Stimulated activated CD4-positive, alpha-beta T cell treated with anti-CD3 and anti-CD28 coated beads, Interleukin-15, amount 100 ng/mL, for 48 hours (primary cell): ENCODE measurements at regions not wholly inside any gene's neighbourhood (a gene's known extent, or its start where the extent isn't known, plus 50 kb on each side); places are given as distances from the start of the nearest gene placed in this dataset.

ENCODE experiments used
- DNase-seq, 2 donors: peaks; one replicate each; pipeline ENCODE4 v3.0.0-alpha.2; 2020; ENCODE audit warnings: low read depth in 2 of 2

DNA sequence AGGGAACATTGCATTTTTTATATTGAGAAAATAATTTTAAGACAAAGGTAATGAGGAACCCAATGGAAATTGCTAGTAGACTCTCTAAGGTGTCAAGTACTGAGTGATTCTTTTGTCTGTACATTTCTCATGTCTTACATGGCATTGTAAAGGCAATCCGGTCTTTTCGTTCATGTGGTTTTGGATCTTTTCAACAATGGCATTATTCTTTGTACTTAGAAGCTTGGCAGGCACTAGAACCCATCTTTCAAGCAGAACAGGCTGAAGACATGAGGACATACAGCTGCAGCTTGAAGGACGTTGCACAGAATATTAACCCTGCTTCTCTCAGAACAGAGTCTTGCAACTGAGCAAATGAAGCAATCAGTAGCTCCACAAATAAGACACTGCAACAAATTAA lies 231.5 kb upstream of the ZFHX3 start:
- no peak for DNase-seq

DNA sequence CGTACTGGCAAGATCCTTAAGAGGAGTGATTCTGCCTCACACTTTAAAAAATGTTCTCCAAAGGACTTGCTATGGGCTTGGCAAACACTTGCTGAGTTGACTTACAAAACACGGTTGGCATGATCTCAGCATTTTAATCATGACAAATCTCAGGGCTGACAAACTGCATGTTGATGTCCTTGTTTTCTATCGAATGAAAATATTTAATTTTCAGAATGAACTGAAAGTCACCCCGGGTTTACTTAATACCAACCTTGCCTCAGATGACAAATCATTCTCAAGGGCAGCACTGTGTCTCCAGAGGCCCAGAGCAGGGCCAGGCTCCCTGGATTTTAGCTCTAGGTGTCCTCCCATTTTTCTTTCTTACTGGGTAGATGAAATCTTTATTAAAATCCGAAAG lies 229.1 kb upstream of the ZFHX3 start:
- DNase-seq = no peak

DNA sequence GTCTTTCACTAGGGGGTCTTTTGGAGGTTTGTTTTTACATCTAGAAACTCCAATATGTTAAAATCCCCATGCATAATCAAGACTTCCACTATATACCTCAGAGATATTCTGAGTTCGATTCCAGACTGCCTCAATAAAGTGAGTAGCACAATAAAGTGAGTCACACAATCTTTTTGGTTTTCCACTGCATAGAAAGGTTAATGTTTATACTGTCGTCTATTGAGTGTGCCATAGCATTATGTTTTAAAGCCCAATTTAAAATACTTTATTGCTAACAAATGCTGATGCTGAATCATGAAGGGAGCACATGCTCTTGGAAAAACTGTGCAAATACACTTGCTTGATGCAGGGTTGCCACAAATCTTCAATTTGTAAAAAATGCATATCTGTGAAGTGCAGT lies 227.5 kb upstream of the ZFHX3 start:
- no peak for DNase-seq

DNA sequence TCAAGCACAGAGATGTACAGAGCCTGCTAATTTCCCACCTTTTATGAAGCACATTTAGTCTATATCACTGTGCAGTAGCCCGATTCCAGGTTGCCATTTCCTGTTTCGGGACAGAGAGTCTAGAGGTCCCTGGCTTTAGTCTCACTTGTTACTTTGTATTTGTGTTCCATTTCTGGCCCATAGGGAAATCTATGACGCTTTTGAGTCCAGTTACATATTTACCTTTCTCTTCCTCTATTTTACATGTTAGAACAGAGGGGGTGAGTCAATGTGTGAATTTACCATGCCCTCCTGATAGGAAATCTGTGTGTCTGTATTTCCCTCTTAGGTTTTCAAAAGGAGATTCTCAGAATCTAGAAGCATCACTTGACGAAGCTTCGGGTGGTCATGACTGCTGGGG lies 227.1 kb upstream of the ZFHX3 start:
- DNase-seq = no peak

DNA sequence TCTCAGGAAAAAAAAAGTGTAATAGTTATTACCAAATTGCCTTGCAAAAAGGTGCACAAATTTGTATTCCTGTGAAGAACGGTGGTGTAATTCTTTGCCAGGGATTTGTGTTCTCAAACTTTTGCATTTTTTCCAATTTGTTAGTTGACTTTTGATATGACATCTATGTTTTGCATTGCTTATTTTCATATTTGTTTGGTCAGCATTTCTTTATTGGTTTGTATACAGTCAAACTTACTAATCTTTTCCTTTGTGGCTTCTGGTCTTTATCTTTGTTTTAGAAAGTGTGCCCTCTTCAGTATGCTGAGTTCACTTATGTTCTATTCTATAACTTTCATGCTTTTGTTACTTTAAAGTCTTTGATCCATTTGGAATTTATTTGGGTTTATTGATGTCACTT lies 226.2 kb upstream of the ZFHX3 start:
- no peak for DNase-seq

DNA sequence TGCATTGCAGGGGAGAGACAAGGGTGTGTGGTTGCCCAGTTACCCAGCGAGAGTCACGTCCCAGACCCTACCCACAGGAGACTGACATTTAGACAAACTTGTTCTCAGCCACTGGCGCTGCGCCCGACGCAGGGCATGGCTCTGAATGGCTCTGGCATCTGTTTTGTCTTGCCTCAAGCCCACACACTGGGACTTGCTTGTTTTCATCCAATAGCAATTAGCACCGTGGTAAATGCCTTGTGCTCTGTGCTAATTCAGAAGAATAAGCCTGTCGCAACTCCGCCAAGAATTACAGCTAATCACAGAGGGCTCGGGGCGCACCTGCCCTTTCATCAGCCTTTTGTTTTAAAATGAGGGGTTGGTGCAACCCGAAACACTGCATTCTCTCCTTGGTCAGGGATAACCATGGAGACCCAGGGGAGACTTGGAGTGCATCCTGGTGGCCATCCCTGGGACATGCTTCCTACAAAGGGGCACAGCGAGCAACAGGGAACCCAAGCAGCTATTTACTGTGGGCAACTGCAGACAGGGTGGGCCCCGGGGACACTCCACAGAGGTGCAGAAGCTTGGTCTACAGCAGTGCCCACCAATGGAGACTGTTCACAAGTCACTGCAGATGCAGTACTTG lies 220.6 kb upstream of the ZFHX3 start:
- DNase-seq = no peak

DNA sequence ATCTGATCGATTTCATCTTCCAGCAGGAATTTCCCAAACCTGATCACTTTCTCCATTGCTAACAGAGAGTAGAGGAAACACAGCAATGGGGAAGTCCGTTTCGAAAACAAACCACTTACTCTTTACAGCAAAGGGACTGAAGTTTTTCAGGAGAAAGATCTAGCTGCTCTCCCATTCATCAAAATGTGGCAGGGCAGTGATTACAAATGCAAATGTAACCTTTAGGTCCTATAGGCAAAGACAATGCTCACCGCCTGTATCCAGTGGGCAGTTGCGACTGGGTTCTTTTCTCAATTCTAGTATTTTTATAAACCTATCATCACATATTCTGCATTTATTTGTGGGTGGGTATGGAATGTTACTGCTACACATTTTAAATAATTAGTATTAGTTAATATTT lies 218.0 kb upstream of the ZFHX3 start:
- no peak for DNase-seq

DNA sequence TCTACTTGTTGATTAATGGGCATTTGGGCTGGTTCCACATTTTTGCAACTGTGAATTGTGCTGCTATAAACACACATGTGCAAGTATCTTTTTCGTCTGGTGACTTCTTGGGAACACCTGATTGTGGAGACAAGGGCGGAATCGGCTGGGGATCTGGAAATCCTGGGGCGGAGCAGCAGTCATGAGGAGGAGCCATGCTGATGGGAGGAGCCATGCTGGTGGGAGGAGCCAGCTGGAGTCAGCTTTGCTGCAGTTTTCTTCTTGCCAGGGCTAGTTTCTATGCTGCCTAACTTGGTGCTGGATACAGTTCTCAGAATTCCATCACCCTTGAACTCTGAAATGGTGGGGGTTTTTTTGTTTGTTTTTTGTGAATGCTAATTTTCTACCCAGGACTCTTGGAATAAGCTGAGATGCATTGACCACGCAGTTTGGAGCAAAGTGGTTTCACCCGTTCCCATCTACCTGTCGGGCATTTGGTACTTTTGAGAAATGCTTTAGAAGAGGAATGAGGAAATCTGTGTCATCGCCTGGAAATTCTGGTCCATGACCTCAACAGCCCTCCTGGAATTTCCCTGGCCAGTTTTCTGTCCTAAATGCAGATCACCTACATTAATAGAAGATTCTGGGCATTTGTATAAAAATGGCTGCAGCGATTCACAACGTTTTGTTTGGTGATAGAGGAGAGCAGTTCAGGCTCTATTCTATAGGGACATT lies 217.4 kb upstream of the ZFHX3 start:
- DNase-seq = no peak

DNA sequence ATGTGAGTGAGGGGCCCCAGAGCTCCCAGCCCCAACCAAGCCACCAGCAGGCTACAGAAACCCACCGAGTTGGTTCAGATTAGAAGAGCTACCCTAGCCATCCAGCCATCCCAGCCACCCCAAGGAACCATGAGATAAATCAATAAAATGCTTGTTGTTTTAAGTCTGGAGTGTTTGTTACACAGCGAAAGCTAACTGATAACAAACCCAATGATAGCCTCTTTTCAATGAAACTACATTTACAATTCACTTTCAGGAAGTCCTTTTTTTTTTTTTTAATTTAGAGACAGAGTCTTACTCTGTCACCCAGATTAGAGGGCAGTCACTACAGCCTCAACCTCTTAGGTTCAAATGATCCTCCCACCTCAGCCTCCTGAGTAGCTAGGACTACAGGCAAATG lies 215.0 kb upstream of the ZFHX3 start:
- DNase-seq = no peak

DNA sequence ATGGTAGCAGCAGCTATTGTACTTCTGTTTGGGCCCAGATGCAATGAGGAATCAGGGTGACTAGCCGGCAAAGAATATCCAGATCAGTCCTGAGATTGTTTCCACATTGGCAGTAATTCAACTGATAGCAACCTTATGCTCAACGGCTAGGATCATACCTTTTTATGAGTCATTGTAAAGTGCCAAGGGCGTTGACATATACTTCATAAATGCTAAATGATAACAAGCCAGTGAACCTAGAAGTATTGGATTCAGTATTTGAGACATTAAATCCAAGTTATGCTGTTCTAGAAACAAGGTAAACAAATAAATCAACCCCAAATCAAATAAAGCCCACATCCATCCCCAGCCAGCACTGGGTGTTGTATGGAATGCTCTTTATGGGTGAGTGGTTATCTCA lies 207.1 kb upstream of the ZFHX3 start:
- no peak for DNase-seq

DNA sequence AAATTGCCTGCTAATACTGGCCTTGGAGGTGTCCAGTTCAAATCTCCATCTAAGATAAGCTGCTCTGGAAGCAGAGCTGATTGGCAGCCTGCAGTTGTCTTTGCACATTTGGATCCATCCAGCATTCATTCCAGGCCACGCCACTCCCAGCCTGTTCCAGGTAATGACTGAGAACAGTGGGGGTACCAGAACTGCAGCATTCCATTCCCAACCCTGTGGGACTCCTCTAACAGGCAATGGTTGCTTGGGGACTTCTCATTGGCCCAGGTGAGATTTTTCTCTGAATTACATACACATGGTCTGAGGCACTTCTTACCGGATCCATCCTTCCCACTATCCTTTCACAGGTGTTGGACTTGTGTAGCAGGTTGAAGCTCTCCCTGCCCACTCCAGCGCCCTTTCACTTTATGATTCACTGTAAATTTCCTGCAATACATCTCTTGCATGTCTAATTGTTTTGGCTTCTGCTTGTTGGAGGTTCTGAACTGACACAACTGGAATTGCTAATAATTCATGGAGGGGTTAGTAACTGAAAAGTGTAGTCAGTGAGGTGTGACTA lies 206.1 kb upstream of the ZFHX3 start:
- no peak for DNase-seq

DNA sequence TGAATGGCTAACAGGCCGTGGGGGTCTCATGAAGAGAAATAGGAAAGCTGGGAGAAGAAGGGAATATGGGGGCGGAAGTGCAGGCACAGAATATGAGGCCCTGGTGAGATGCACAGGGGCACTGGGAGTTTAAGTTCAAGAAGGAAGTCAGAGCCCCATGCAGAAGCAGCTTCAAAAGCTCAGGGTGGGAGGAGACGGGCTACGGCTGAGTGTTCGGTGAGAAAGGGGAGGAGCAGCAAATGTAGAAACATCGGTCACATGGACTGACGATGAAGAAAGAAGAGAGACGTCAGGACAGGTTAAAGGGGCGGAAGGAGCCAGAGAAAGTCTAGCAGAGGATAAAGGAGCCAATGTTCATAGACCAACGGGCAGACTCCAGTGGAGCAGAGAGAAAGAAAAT lies 204.5 kb upstream of the ZFHX3 start:
- DNase-seq = no peak

DNA sequence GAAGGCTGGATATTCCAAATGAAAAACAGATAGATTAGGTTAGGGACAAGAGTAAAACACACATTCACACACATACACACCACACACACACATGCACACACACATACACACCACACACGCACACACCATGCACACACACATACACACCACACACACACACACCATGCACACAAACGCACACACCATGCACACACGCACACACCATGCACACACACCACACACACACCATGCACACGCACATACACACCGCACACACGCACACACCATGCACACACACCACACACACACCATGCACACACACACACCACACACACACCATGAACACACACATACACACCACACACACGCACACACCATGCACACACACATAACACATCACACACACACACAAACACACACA lies 203.7 kb upstream of the ZFHX3 start:
- no peak for DNase-seq

DNA sequence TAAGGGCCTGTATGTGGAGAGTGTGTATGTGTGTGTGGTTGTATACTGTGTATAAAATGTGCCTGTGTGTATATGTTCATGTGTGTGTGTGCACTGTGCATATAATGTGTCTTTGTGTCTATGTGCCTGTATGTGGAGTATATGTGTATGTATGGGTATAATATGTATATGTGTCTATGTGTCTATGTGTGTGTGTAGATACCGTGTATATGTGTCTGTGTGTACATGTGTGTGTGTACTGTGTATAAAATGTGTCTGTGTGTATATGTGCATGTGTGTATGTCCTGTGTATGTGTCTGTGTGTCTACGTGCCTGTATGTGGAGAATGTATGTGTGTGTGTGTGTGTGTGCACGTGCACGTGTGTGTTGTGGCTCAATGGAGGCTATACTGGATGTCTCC lies 200.4 kb upstream of the ZFHX3 start:
- no peak for DNase-seq

DNA sequence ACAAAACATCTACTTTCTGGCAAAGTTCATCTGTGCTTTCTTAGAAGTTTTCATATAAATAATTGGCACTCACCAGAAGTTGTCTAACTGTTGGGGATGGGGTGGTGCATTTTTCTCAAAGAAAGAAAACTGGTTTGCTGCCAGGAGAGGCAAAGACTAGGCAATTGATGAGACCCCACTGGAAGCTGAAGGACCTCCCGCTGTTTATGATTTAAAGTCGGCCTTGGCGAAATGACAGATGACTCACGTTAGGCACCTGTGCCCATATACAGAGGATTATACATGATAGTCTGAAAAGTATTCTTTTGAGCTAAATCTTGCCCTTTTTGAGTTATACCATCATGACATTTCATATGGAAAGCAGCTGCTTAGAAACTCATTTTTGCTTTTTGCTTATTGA lies 193.0 kb upstream of the ZFHX3 start:
- no peak for DNase-seq

DNA sequence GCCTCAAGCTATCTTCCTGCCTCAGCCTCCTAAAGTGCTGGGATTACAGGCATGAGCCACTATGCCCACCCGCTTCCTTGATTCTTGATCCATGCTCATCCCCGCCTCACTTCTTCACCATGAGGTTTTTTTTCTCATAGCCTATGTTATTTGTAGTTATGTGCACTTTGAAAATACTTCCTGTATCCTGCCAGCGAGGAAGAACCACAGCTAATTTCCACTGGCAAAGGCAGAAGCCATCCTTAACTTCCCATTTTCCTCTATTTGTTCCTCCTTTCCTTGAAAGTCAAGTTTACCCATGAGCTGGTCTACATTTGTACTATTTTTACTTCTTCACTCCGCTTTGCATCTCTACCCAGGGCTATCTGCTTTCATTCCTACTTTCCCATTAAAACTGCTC lies 189.7 kb upstream of the ZFHX3 start:
- DNase-seq = no peak

DNA sequence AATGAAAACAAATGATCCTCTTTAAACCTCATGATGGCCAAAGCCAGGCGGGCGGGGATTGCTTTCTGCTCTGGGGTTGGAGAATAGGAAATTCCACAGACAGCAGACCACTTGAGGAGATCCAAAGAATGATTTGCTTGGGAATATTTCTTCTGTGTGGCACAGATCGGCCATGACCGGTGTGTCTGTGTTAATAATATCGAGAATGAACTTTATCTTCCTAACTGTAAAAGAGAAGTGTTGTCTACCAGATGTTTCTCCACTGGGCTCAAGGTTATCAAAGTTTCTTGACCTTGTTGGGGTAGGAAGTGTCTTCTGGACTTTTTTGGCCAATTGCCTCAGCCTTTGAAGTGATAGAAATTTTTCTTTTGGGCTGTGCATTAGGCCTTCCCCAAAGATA lies 186.6 kb upstream of the ZFHX3 start:
- DNase-seq = no peak

DNA sequence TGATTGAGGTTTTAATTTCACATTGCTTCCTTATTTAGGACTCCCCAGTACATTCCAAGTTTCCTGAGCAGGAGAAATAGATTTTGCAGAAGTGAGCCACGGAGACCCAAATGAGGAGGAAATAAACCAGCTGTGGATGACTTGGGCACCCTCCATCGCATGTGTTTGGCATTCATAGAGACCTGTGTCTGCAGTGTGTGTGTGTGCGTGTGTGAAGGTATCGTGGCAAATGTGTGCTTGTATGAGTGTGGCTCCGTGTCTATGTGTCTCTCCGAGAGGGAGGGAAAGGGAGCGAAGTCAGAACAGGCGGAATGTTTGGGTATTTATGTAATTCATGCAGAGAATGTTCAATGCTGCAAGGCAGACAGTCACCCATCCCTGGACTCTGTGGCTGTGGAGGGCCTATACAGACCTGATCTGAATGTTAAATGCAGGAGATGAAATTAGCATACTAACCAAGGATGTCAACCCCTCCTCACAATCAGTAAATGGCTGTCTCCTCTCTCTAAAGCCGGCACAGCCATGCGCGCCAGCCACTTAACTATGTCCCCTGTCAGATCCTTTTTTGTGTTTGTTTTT lies 186.0 kb upstream of the ZFHX3 start:
- DNase-seq = no peak

DNA sequence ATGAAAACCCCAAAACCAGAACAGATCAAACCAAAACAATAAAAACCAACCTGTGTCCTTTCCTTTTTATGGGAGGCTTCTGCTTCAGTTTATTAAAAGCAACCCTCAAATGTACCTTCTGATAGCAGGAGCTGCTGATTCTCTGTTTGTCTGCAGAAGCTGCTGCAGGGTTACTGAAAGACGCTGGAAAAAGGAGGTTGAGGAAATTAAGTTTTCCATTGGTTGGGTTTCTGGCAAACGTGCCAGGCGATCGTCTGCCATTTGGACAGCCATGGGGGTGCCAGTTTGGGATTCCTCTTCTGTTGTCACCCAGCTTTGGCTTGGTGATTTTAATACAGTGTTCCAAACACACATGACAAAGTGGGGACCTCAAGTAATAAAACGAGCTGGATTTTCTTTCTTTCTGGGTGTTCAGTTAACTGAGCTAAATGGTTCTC lies 185.4 kb upstream of the ZFHX3 start:
- no peak for DNase-seq

DNA sequence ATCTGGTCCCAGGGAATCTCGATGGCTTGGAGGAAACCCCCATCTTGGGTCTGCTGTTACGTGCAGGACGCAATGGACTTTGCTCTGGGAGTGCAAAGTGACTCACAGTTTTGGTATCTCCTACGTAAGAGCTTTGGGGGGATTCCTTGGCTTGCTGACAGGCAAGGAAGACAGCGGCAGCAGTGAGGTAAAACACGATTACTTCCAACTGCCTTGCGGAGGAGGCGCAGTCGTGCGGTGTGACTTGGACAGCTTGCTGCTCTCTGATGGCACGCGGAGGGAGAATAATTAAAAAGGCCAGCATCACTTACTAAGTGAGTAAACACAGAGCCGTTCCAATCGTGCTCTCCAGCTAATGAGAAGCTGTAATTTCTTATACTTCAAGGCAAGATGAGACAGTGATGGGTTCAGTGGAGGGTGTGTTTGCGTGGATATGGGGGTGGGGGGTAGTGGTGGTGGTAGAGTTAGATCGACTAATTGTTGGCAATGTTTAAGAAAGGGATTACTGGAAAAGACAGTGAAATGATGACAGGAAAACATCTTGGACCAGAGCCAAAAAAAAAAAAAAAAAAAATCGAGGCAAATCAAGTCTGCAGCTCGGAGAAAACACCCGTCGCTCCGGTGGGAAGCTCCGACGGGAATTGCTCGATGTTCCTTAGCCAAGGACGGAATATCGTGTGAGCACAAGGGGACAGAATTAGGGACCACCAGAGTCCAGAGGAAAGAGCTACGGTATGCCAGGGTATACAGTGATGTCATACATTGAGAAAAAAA lies 184.8 kb upstream of the ZFHX3 start:
- no peak for DNase-seq

DNA sequence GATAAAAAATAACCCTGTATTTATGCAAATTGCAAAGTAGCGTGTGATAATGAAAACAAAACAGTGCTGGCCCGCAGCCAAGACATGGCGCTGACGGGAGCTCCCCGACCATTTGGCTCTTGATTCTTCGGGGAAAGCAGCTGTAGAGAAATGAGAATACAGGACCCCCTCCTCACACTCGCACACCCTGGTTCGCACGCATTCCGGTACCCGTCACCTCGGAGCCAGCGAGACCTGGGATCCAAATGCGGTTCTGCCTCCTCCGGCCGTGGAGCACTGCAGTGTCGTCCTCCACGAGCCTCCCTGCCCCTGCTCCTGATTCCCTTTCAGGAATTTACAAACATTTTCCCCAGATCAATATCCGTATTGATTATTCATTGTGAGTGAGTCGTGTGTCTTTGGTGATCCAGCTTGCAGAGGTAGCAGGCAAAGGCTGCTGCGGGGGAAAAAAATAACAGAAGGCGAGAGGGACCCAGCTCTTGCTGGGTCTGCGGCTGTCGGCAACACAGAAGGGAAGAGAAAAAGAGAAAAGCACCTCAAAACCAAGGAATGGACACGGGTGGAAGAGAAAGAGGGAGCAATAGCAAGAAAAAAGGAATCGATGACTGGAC lies 184.1 kb upstream of the ZFHX3 start:
- no peak for DNase-seq

DNA sequence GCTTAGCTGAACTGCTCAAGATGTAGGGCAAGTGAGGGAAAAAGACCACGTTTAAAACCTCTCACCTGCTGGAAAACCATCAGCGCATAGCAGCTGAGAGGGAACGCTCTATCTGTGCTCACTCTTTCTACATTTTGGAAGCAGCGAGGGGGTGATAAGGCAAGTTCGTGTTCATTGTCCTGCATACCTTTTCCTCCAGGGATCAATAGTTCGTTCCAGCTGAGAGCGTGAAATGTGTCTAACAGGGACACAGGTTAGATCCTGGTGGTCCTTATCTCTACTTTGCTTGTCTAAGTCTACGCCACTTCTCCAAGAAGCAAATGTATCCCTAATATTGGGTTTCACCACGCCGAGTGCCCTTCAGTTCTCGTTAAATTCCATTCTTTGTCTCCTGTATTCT lies 183.5 kb upstream of the ZFHX3 start:
- no peak for DNase-seq
